ENCODE measurements at regions not wholly inside any gene's neighbourhood (a gene's known extent, or its start where the extent isn't known, plus 50 kb on each side); places are given as distances from the start of the nearest gene placed in this dataset.

GRCh38 chr2:173520918-173521317, 166.2 kb downstream of the CDCA7 start:
- Histone ChIP-seq H3K27ac (no peak overlapping the region), H3K4me3 (no peak overlapping the region), H3K9me3 (peaks cover 0 to 7% of the 10 kb centered on the region in 2 donors), H3K27me3 (no peaks in the 10 kb centered on the region), H3K36me3 (no peaks in the 10 kb centered on the region), H3K4me1 (peaks cover 0 to 15% (median 0%) of the 10 kb centered on the region in 4 donors)
- in situ Hi-C loops (cut with MboI; ENCODE audit: low pct_ligation_motif_present in 1 of 4, low pct_unique_long_range_greater_than_20kb in 1 of 4, low sequenced_read_pairs in 3 of 4) = no loop called here
- no peak for DNase-seq
- TF ChIP-seq POLR2A (IDR thresholded peaks at IDR 0.05) (no peak), POLR2AphosphoS5 (IDR thresholded peaks at IDR 0.05) (no peak), EP300 (IDR thresholded peaks at IDR 0.05; ENCODE audit: low read depth) (no peak)
- TF ChIP-seq, protein P1, sequence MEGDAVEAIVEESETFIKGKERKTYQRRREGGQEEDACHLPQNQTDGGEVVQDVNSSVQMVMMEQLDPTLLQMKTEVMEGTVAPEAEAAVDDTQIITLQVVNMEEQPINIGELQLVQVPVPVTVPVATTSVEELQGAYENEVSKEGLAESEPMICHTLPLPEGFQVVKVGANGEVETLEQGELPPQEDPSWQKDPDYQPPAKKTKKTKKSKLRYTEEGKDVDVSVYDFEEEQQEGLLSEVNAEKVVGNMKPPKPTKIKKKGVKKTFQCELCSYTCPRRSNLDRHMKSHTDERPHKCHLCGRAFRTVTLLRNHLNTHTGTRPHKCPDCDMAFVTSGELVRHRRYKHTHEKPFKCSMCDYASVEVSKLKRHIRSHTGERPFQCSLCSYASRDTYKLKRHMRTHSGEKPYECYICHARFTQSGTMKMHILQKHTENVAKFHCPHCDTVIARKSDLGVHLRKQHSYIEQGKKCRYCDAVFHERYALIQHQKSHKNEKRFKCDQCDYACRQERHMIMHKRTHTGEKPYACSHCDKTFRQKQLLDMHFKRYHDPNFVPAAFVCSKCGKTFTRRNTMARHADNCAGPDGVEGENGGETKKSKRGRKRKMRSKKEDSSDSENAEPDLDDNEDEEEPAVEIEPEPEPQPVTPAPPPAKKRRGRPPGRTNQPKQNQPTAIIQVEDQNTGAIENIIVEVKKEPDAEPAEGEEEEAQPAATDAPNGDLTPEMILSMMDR (IDR thresholded peaks at IDR 0.05) = no peak
- 81 to 88% methylated on average over 2 of the region's 2 CpGs for WGBS, 2 donors (ENCODE audit: low coverage in 1 of 2)
- intact Hi-C loops (cut with DNase I; ENCODE audit: low total_unique reads) = no loop called here

GRCh38 chr2:173521450-173522192, 166.9 kb downstream of the CDCA7 start:
- intact Hi-C loops (cut with DNase I; ENCODE audit: low total_unique reads) = no loop called here
- no peak for DNase-seq
- Histone ChIP-seq H3K4me3 (no peak overlapping the region), H3K36me3 (no peaks in the 10 kb centered on the region), H3K4me1 (peaks cover 0 to 15% (median 0%) of the 10 kb centered on the region in 4 donors), H3K27me3 (no peaks in the 10 kb centered on the region), H3K27ac (no peak overlapping the region), H3K9me3 (peaks cover 0 to 7% of the 10 kb centered on the region in 2 donors)
- 74 to 95% methylated on average over 3 to 4 of the region's 4 CpGs for WGBS, 2 donors (ENCODE audit: low coverage in 1 of 2)
- in situ Hi-C loops (cut with MboI; ENCODE audit: low pct_ligation_motif_present in 1 of 4, low pct_unique_long_range_greater_than_20kb in 1 of 4, low sequenced_read_pairs in 3 of 4) = no loop called here
- no peak for TF ChIP-seq POLR2AphosphoS5 (IDR thresholded peaks at IDR 0.05)

DNA sequence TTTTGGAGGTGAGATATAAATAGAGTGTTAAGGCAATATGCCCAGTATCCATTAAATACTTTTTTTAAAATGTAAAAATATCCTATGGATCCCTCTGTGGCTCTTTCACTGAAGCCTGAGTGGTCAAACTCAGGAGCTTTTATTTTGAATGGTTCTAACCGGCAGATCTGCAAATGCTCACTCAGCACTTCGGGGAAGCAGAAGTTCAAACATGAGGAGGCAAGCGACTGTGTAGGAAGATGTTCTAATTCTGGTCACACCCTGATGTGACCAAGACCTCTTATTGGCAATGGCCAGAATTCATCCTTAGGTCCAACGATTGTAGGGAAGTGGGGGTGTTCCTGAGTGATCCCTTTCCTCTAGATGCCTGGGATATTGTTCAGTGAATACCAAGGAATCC, 168.8 kb downstream of the CDCA7 start:
- Histone ChIP-seq H3K36me3 (no peaks in the 10 kb centered on the region), H3K4me1 (peaks cover 0 to 15% (median 0%) of the 10 kb centered on the region in 4 donors), H3K27ac (no peak overlapping the region), H3K9me3 (peaks cover 0 to under 1% of the 10 kb centered on the region in 2 donors), H3K4me3 (no peak overlapping the region), H3K27me3 (no peaks in the 10 kb centered on the region)
- intact Hi-C loops (cut with DNase I; ENCODE audit: low total_unique reads) (no loop called here), in situ Hi-C loops (cut with MboI; ENCODE audit: low pct_ligation_motif_present in 1 of 4, low pct_unique_long_range_greater_than_20kb in 1 of 4, low sequenced_read_pairs in 3 of 4) (no loop called here)
- TF ChIP-seq POLR2A (IDR thresholded peaks at IDR 0.05) (no peak), POLR2AphosphoS5 (IDR thresholded peaks at IDR 0.05) (no peak), EP300 (IDR thresholded peaks at IDR 0.05; ENCODE audit: low read depth) (no peak)
- TF ChIP-seq, protein P1 (IDR thresholded peaks at IDR 0.05) = no peak
- 61 to 63% methylated on average over 1 to 4 of the region's 4 CpGs for WGBS, 2 donors (ENCODE audit: low coverage in 1 of 2)
- no peak for DNase-seq

GRCh38 chr2:173524256-173524955, 169.7 kb downstream of the CDCA7 start:
- H3K4me3 ChIP-seq = no peak overlapping the region
- TF ChIP-seq, protein P1 (IDR thresholded peaks at IDR 0.05) = no peak
- no peak for TF ChIP-seq EP300 (IDR thresholded peaks at IDR 0.05; ENCODE audit: low read depth)
- TF ChIP-seq POLR2A (IDR thresholded peaks at IDR 0.05) = no peak
- TF ChIP-seq POLR2AphosphoS5 (IDR thresholded peaks at IDR 0.05) = no peak
- H3K4me1 ChIP-seq = peaks cover 0 to 15% (median 0%) of the 10 kb centered on the region in 4 donors
- in situ Hi-C loops (cut with MboI; ENCODE audit: low pct_ligation_motif_present in 1 of 4, low pct_unique_long_range_greater_than_20kb in 1 of 4, low sequenced_read_pairs in 3 of 4) = no loop called here
- no peaks in the 10 kb centered on the region for H3K27me3 ChIP-seq
- no peaks in the 10 kb centered on the region for H3K9me3 ChIP-seq
- H3K36me3 ChIP-seq = no peaks in the 10 kb centered on the region
- intact Hi-C loops (cut with DNase I; ENCODE audit: low total_unique reads) = no loop called here
- 85 to 89% methylated on average over 2 to 7 of the region's 7 CpGs for WGBS, 2 donors (ENCODE audit: low coverage in 1 of 2)
- DNase-seq = no peak
- H3K27ac ChIP-seq = no peak overlapping the region

Data from transverse colon (tissue), 4 donors.